HG03139 (cell line): ENCODE measurements at regions not wholly inside any gene's neighbourhood (a gene's known extent, or its start where the extent isn't known, plus 50 kb on each side); places are given as distances from the start of the nearest gene placed in this dataset.
A peak's percentile ranks its signal among the peaks of the same experiment; 100 is the strongest.
"Not testable (repeated sequence)": the region's sequence is repeated elsewhere in the genome, so short reads cannot be mapped to it uniquely, and the experiment has no call there.

Experiments used
- ATAC-seq: cut with Tn5 transposase; IDR thresholded peaks from one replicate; pipeline ENCODE4 v1.9.1; 2021; ENCODE audit not compliant: unreplicated experiment

GRCh38 chr20:25865715-25866656 is 169.3 kb upstream of the ZNF337 start:
- ATAC-seq, result no peak

GRCh38 chr20:25864963-25865714 is 168.5 kb upstream of the ZNF337 start:
- not testable (repeated sequence) for ATAC-seq

GRCh38 chr20:25864326-25864962 is 167.8 kb upstream of the ZNF337 start:
- no peak for ATAC-seq

- no peak for ATAC-seq
These were observed 167.1 kb upstream of the ZNF337 start for GRCh38 chr20:25863536-25864325.

GRCh38 chr20:25862967-25863530 is 166.4 kb upstream of the ZNF337 start:
- ATAC-seq, result not testable (repeated sequence)

- ATAC-seq, result no peak
These were observed 164.0 kb upstream of the ZNF337 start for GRCh38 chr20:25860531-25861150.

GRCh38 chr20:25859649-25860530 is 163.2 kb upstream of the ZNF337 start:
- ATAC-seq, result no peak

GRCh38 chr20:25858495-25859425 is 162.1 kb upstream of the ZNF337 start:
- no peak for ATAC-seq

- ATAC-seq, result not testable (repeated sequence)
These were observed 160.6 kb upstream of the ZNF337 start for GRCh38 chr20:25857091-25857788.

- no peak for ATAC-seq
These were observed 159.7 kb upstream of the ZNF337 start for GRCh38 chr20:25856256-25856884.

GRCh38 chr20:25855451-25856156 is 159.0 kb upstream of the ZNF337 start:
- ATAC-seq, result not testable (repeated sequence)

- ATAC-seq, result not testable (repeated sequence)
These were observed 158.0 kb upstream of the ZNF337 start for GRCh38 chr20:25854666-25855065.

GRCh38 chr20:25853718-25854388 is 157.2 kb upstream of the ZNF337 start:
- ATAC-seq, result peak; percentile 81

- ATAC-seq, result not testable (repeated sequence)
These were observed 156.5 kb upstream of the ZNF337 start for GRCh38 chr20:25852968-25853717.

GRCh38 chr20:25850133-25850532 is 153.5 kb upstream of the ZNF337 start:
- not testable (repeated sequence) for ATAC-seq
